C4-2B (cell line): ENCODE measurements at regions not wholly inside any gene's neighbourhood (a gene's known extent, or its start where the extent isn't known, plus 50 kb on each side); places are given as distances from the start of the nearest gene placed in this dataset.

ENCODE experiments used
- CTCF ChIP-seq: fragments of 450-650 bp; conservative IDR thresholded peaks from 2 replicates; pipeline ENCODE4 v1.5.1; 2017; ENCODE audit warnings: mild to moderate bottlenecking
- ZFX ChIP-seq: fragments of 450-650 bp; IDR thresholded peaks from 2 replicates; pipeline ENCODE4 v1.6.1; 2017

GRCh38 chr1:96191165-96191564, 530.4 kb upstream of the PTBP2 start:
- TF ChIP-seq CTCF (no peak), ZFX (no peak)
